ENCODE measurements at regions not wholly inside any gene's neighbourhood (a gene's known extent, or its start where the extent isn't known, plus 50 kb on each side); places are given as distances from the start of the nearest gene placed in this dataset.

DNA sequence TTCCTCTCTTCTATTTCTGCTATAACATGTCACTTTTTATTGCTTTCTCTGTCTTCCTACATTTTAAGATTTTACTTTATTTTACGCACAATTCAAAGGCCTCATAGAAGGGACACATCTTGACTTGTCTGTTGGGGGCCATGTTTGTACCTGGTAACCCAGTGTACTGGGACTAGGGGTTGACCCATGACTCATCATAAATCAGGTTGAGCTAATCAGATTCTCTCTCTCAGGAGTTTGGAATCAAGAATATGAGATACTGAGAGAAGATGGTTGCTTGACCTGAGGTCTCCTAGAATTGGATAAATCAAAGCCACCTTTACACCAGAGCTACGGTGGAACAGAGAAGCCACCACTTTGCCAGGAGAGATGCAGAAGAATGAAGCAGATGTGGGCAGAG, 153.0 kb downstream of the UXS1 start:
- no peak for DNase-seq (ENCODE audit: low read depth in 3 of 3, low spot score in 2 of 3)

DNA sequence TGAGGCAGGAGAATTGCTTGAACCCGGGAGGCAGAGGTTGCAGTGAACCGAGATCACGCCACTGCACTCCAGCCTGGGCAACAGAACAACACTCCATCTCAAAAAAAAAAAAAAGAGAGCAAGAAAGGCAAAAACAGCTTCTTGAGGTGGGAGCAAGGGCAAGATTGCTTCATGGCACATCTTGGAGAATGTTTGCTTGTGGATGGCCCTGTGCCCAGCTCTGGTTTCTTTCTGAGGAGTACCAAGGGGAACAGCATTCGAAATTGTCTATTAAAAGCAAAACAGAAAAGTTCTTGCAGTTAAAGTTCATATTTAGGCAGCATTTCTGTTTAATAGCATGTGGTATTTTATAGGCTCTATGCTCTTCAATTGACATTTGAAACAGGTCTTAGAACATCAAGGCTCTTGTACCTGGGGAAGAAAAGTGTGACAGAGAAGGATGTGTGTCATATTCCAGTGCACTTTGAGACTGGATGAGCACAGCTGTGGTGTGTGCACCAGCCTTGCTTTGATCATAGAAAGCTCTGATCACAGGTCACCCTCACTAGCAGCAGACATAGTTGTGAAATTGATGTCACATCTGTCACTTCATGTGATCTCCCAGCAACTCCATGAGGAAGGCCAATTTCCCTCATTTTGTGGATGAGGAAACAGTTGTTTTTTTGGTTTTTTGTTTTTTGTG, 154.3 kb downstream of the UXS1 start:
- no peak for DNase-seq (ENCODE audit: low read depth in 3 of 3, low spot score in 2 of 3)

DNA sequence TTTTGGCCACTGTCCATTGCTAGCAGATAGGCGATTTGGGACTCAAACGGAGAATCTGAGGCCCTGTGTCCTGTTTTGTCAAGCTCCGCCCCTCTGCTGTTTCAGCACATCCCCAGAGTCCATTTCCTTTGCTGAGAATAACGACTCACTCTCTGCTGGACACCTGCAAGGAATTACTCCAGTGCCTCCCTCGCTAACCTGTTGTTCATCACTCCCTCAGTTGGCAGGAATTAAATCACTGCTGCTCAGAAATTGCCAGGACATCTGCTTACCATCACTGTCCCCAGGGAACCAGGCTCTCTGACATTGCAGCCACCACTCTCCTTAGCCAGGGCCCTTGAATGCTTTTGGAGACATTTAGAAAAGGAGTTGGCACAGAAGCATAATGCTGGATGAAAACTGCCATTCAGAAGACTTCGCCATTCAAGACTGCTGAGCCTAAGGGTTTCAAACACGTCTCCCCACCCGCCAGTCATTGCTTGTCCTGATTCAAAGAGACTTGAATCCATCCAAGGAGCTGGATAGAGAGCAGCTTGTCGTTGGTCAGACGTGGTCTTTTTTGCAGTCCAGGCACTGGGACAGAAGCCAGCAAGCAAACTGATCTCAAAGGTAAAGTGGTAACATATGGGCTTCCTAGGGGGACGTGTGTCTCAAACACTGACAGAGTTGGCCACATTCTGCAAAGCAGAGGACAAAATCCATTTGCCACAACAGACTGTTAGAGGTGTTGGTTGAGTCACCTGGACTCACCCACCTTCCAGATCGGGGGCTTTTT, 155.3 kb downstream of the UXS1 start:
- DNase-seq (ENCODE audit: low read depth in 3 of 3, low spot score in 2 of 3): no peak

DNA sequence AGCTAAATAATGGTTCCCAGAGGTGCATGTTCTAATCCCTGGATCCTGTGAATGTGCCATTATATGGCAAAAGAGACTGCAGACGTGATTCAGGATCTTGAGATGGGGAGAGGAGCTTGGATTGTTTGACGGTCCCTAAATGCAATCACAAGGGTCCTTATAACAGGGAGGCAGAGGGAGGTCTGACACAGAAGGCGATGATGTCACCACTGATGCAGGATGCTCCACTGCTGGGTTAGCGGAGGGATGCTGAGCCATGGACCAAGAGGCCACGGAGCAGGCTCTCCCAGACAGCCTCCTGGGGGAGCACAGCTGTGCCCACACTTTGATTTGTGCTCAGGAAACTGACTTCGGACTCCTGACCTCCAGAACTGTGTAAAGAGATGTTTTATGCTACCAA, 156.2 kb downstream of the UXS1 start:
- DNase-seq (ENCODE audit: low read depth in 3 of 3, low spot score in 2 of 3): no peak

DNA sequence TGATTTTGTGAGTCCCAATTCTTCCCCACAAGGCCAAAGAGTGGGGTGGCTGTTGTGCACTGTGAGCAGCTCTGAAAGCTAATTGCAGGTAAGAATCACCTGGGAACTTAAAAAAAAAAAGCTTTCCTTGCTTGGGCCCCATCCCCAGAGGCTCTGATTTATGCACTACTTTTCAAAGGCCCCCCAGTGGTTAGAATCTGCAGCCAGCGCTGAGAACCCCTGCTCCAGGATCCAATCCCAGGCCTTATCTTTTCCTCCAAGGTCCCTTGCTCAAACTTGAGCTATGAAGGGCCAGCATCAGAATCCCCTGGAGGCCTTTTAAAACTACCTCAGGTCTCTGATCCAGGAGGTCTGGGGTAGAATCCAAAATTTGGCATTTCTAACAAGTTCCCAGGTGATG, 156.8 kb downstream of the UXS1 start:
- DNase-seq (ENCODE audit: low read depth in 3 of 3, low spot score in 2 of 3): no peak

DNA sequence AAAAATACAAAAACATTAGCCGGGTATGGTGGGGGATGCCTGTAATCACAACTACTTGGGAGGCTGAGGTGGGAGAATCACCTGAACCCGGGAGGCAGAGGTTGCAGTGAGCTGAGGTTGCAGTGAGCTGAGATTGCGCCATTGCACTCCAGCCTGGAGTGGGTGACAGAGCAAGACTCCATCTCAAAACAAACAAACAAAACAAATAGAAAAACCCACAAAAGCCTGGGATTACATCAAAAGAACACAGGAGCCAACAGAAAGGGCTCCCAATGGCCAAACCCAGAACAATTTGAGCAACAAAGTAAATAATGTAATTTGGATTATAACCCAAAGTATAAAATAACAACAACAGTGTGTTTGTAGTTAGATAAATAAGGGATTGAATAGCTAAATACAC, 159.8 kb downstream of the UXS1 start:
- DNase-seq (ENCODE audit: low read depth in 3 of 3, low spot score in 2 of 3): no peak

DNA sequence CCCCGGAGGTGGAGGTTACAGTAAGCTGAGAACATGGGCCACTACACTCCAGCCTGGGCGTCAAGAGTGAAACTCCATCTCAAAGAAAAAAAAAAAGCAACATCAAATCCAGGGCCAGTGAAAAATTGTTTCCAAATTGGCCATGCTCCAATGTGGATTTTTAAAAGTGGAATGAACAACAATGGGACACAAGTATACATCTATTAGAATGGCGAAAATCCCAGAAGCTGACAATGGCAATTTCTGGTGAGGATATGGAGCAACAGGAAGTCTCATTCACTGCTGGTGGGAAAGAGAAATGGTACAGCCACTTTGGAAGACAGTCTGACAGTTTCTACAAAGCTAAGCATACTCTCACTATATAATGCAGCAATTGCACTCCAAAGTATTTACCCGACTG, 161.4 kb downstream of the UXS1 start:
- no peak for DNase-seq (ENCODE audit: low read depth in 3 of 3, low spot score in 2 of 3)

DNA sequence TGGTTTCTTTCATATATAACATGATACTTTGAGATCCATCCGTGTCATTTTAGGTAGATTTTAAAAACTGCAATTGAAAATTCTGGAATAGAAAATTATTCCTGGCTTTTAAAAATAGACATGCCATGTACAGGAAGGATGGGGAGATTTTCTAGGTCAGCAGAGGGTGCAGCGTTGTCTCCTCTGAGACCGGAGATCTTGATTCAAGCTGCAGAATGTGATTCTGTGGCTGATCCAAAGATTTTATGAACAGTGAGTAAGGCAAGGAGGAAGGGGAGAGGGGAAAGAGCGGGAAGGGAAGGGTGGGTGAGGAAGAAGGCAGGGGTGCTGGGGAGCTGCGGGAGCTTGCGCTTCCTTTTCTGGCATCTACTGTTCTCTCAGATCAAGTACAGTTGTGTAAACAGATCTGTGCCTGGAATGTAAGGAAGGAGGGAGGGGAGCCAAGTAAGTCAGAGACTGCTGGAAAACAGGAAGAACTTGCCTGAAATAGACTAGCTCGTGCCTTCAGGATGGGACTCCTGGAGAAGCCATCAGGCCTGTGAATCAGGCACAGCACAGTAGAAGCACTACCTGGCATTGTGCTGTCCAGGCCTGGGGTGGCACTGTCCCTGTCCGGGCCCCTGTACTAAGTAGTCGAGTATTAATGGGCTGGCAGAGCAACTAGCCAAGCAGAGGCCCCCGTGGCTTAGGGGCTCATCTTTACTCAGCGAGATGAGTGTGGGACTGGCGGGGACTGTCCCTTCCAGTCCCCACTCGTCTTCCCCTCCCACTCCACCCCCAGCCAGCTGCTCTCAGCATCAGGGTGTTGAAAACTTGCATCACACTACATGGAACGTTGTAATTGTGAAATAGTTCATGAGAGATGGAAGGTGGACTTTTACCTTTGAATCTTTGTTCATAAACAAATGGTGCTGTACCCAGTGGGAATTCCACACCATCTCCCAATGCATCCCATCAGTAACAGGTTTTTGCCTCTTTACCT, 163.5 kb downstream of the UXS1 start:
- peak in 1 of 3 donors; percentile 60 for DNase-seq (ENCODE audit: low read depth in 3 of 3, low spot score in 2 of 3)

DNA sequence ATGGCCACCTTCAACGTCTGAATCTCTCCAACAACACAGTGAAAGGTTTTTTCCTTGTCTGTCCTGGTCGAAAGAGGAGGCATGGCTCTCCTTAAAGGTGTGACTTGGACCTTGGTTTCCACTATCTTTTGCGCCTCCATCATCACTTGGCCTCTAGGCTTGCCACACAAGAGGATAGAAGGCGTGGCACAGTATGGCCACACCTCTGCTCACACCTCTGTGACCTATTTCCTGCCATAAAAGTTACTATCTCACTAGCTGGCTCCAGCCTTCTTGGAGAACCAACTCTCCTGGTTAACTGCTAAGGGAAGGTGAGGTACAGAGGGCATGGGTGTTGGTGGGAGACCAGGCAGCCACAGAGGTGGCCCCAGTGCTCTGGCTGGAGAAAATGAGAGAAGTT, 165.9 kb downstream of the UXS1 start:
- no peak for DNase-seq (ENCODE audit: low read depth in 3 of 3, low spot score in 2 of 3)

DNA sequence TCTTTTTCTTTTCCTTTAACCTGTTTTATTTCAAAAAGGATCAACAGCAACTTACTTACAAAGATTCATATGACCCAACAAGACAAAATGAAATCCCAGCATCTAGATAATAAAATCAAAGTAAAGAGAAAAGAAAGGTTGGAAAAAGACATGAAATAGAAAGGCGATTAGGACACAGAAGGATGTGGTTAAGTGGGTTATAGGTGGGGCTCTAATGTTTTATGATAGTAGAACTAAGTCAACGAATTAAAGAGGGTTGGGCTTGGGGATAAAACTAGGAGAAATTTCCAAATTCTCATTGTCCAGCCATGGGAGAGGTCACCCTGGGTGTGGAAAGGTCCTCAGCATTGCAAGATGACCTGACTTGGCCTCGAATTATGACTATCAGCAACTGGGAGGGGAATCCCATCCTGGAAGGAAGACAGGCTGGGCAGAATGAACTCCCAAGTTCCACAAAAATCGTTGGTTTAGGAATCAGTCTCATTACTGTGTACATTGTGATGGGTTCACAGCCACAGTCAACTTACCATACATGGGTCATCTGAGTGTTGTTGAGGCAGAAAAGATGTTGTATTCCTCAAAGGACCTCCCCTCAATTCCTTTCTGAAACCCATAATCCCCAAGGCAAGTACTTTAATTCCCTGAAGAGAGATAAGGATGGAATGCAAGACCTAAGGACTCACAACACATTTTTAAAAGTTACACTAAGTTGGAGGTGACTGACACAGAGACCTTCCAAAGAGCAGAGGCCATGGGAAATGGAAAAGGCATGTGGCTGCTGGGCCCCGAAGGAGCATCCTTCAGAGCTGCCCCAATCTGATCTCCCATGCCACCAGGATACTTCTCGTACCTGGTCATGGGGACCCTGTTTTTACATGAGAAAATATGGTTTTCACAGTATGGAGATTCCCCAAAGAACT, 167.6 kb downstream of the UXS1 start:
- DNase-seq (ENCODE audit: low read depth in 3 of 3, low spot score in 2 of 3): no peak

DNA sequence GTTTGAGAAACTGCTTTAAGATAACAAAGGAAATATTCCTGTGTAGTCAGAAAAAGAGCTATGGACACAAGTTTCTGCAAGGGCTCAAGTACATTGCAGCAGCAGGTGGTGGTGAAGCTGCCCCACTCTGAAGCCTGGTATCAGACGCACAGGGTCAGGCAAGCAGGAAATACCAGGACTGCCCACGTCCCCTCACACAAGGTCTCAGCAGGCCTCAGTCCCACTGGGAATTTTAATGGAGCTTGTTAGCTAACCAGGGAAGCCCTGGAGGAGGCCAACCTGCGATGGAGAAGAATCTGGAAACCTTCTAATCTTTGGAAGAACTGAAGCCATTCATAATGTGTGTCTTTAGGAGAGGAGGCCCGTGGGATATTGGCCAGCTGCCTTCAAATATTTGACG, 168.3 kb downstream of the UXS1 start:
- no peak for DNase-seq (ENCODE audit: low read depth in 3 of 3, low spot score in 2 of 3)

DNA sequence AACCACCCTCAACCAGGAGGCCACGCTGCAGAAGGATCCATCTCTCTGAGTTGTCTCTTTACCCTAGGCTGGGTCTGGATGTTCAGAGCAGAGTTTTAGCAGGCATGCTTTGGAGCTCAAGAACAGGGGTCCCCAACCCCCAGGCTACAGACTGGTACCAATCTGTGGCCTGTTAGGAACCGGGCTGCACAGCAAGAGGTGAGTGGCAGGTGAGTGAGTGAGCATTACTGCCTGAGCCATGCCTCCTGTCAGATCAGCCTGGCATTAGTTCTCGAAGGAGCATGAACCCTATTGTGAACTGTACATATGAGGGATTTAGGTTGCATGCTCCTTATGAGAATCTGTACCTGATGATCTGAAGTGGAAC, 172.5 kb downstream of the UXS1 start:
- DNase-seq (ENCODE audit: low read depth in 3 of 3, low spot score in 2 of 3): no peak

DNA sequence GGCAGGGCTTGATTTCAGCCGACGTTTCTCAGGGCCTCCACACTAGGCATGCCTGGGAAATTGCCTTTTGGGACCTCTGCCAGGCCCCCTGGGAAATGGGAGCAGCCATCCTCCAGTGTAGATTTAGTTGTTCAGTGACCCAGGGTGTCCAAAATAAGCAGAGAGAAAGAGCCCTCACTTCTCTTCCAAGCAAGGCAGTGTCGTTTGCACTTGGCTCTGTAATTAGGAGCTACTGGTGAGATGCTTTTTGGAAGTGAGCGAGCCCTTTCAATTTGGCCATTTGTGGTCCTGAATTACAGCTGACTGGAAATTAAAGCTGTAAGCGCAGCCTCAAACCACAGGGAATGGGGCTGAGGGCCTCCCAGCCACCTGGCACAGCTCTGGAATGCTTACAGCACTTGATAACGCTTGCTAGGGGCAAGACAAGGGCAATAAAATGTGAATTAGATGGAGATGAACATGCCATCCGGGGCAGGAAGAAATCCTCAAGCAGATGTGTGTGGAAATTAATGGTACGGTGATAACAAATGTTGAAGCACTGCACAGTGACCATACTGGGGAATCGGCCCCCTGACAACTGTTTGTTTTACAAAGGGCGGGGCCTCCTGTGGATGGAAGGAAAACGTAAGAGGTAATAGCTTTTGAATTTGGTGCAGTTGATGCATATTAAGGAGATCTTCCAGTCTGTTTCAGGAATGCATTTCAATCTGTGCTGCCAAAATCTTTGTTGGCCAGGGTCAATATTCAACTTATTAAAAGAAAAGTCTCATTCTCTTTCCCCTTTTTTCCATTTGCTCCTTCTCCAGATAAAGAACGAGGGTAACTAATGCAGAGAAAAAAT, 173.1 kb downstream of the UXS1 start:
- no peak for DNase-seq (ENCODE audit: low read depth in 3 of 3, low spot score in 2 of 3)

DNA sequence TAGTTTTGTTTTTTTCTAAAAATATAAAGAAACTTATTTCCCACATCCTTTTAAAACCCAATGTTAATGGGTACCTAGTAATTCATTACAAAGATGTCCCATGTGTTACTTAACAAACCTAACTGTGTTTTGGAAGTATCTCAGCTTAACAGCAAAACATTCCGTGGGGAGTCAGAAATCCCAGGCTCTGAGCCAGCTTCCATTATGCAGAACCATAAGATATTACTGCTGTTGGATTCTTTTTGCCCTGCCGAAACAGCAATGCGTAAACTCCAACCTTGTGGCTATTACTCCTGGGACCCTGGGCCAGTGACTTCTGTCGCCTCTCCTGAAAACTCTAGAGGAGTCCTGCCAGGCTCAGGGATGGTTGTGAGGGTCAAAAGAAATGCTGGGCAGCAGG, 174.1 kb downstream of the UXS1 start:
- no peak for DNase-seq (ENCODE audit: low read depth in 3 of 3, low spot score in 2 of 3)

DNA sequence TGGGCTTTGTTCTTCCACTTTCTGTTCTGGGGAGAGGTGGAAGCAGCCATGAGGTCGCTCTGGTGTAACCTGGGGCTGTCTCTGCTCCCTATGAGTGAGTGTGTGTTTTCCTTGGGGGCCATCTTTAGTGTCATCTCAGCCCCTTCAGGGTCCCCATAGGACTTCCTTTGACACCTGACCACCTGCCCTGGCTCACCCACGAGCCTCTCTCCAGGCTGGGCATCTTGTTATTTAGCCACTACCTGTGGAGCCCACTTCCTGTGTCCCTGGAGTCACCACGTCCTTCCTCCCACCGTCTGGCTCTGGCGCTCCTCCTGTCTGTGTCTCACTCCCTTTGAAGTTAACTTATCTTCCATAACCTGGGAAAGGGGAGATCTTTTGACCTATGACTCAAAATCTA, 176.0 kb downstream of the UXS1 start:
- DNase-seq (ENCODE audit: low read depth in 3 of 3, low spot score in 2 of 3): no peak

DNA sequence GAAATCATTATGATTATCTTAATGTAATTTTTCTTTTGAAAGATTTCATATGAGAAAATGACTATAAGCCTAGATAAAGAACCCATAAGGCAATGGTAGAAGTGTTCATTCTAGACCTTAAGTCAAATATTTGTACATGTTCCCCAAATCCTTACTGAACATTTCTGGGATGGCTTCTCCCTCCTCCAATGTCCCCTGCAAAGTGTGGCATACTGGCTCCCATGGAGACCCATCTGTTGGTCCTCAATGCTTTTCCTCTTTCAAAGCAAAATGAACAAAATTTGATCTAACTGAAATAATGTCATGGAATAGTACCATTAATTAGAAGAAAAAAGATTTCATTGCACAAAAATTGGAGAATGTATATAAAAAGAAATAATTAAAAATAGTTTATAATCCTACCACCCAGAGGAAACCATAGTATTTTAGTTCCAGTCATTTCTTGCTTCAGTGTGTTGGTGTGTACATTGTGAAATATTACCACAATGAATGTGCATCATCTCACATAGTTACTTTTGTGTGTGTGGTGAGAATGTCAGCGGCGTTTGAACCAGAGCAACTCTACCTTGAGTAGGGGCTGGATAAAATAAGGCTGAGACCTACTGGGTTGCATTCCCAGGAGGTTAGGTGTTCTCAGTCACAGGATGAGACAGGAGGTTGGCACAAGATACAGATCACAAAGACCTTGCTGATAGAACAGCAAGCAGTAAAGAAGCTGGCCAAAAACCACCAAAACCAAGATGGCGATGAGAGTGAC, 181.3 kb downstream of the UXS1 start:
- DNase-seq (ENCODE audit: low read depth in 3 of 3, low spot score in 2 of 3): no peak

DNA sequence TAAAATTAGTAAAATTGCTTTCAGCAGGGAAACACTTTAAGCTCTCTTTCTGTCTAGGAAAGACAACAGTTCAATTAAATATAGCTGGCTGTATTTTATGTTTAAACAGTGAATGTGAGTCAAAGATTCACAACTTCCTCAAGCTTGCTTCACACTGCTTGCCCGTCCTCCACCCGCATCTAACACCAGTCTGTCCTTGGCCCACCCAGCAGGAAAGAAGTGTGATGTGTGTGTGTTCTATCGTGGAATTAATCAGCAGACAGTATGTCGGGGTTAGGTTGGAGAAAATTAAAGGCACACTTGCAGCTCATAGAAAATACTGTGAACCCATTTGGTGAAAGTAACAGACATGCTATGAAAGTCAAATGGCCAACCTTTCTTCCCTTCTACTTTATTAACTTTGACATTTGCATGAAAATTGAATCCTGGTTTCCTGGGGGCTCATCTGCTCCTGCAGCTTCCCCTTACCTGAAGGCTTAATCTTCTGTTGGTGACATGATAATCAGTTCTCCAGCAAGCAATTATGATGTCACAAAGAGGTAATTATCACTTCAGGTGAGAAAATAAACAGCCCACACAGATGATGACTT, 182.0 kb downstream of the UXS1 start:
- DNase-seq (ENCODE audit: low read depth in 3 of 3, low spot score in 2 of 3): no peak

DNA sequence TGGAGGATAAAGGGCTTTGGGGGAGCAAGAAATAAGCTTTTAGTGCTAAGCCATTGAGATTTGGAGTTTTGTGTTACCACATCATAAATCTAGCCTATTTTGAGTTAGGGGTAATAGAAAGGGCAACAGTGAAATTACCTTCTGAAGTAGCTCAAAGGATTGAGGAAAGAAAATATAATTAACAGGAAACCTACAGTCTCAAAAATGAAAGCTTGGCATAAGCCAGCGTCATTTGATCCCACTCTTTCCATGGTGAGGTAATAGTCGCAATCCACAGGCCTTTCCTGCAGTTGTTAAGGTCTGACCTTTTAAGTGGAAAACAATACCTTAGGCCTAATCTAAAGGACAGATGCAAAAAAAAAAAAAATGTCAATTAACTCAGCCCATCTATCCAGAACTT, 182.7 kb downstream of the UXS1 start:
- DNase-seq (ENCODE audit: low read depth in 3 of 3, low spot score in 2 of 3): no peak
